Transverse colon (tissue), 4 donors: ENCODE measurements at regions not wholly inside any gene's neighbourhood (a gene's known extent, or its start where the extent isn't known, plus 50 kb on each side); places are given as distances from the start of the nearest gene placed in this dataset.

ENCODE experiments used
- DNase-seq: peaks from one replicate; pipeline ENCODE4 v3.0.0-alpha.2; 2019
- H3K27ac ChIP-seq, 4 donors: fragments of 200-600 bp; sonication (generic); 2 replicates each; pipeline ENCODE4 v1.5.1; 2016 to 2018; ENCODE audit warnings: inconsistent platforms in 4 of 4
- H3K27me3 ChIP-seq: fragments of 200-600 bp; sonication (generic); 2 replicates; pipeline ENCODE4 v1.5.1; 2017; ENCODE audit warnings: inconsistent platforms
- H3K36me3 ChIP-seq, 4 donors: fragments of 200-600 bp; sonication (generic); 2 replicates each; pipeline ENCODE4 v1.5.1; 2017 to 2019; ENCODE audit warnings: inconsistent platforms in 4 of 4
- H3K4me1 ChIP-seq, 4 donors: fragments of 200-600 bp; sonication (generic); 2 replicates each; pipeline ENCODE4 v1.5.1; 2017 to 2020; ENCODE audit warnings: inconsistent platforms in 4 of 4
- H3K4me3 ChIP-seq, 4 donors: fragments of 200-600 bp; sonication (generic); 1 replicate in 1 of 4; 2 replicates in 3 of 4; pipeline versions ENCODE4 v1.5.1 to v1.6.1; 2017 to 2019; ENCODE audit warnings: inconsistent platforms in 4 of 4
- H3K9me3 ChIP-seq, 2 donors: fragments of 200-600 bp; sonication (generic); 2 replicates each; pipeline ENCODE4 v1.5.1; 2017 to 2019; ENCODE audit warnings: inconsistent platforms in 2 of 2
- CTCF ChIP-seq, 5 experiments: fragments of 200-600 bp in 3 of 5; fragments of 450-650 bp in 2 of 5; sonication (generic) in 3 of 5; IDR thresholded peaks; 1 replicate in 2 of 5; 2 replicates in 3 of 5; pipeline ENCODE4 v1.5.1; 2016 to 2017; ENCODE audit warnings: antibody characterized with exemption in 5 of 5, inconsistent platforms in 3 of 5, mild to moderate bottlenecking in 2 of 5, moderate library complexity in 1 of 5
- EP300 ChIP-seq: sonication (generic); formaldehyde crosslinking; IDR thresholded peaks from one replicate; pipeline ENCODE4 v1.6.1; 2017; ENCODE audit warnings: antibody characterized with exemption, low read depth
- POLR2A ChIP-seq: fragments of 450-650 bp; IDR thresholded peaks from one replicate; pipeline ENCODE4 v1.6.1; 2016; ENCODE audit warnings: antibody characterized with exemption, mild to moderate bottlenecking, moderate library complexity
- POLR2AphosphoS5 ChIP-seq, 3 donors: sonication (generic); formaldehyde crosslinking; IDR thresholded peaks; one replicate each; pipeline ENCODE4 v1.6.1; 2016; ENCODE audit warnings: antibody characterized with exemption in 3 of 3
- WGBS, 2 donors: methylation state at CpG; one replicate each; pipeline ENCODE4 v1.1.5; 2018; ENCODE audit warnings: low coverage in 1 of 2; 5-methylcytosine and 5-hydroxymethylcytosine counted together
- in situ Hi-C, 4 donors: fragments of 200-750 bp; cut with MboI; loops; one replicate each; pipeline versions ENCODE4 v1.15.0 to v1.15.1; 2017; ENCODE audit warnings: low sequenced_read_pairs in 3 of 4, low pct_ligation_motif_present in 1 of 4, low pct_unique_long_range_greater_than_20kb in 1 of 4
- intact Hi-C: fragments of 100-400 bp; cut with DNase I; formaldehyde crosslinking; loops from one replicate; pipeline ENCODE4 v1.15.1; 2023; ENCODE audit warnings: low total_unique reads

- no peak overlapping the region for H3K4me3 ChIP-seq
- intact Hi-C loops (no loop called here), in situ Hi-C loops (no loop called here)
- DNase-seq: no peak
- H3K9me3 ChIP-seq: no peaks in the 10 kb centered on the region
- H3K27ac ChIP-seq: no peak overlapping the region
- TF ChIP-seq CTCF (IDR thresholded peaks at IDR 0.05): no peak
- no peak for TF ChIP-seq POLR2AphosphoS5 (IDR thresholded peaks at IDR 0.05)
- no peak for TF ChIP-seq POLR2A
- TF ChIP-seq EP300: no peak
- no peaks in the 10 kb centered on the region for H3K36me3 ChIP-seq
- H3K27me3 ChIP-seq: no peaks in the 10 kb centered on the region
- 59 to 79% methylated on average over 2 to 12 of the region's 12 CpGs for WGBS, 2 donors
- H3K4me1 ChIP-seq: no peaks in the 10 kb centered on the region
Observed at GRCh38 chr16:86635926-86636325, 57.6 kb downstream of the FOXL1 start.

GRCh38 chr16:86637744-86638143, 59.4 kb downstream of the FOXL1 start:
- Histone ChIP-seq H3K4me1 (no peaks in the 10 kb centered on the region), H3K27me3 (no peaks in the 10 kb centered on the region), H3K4me3 (no peak overlapping the region), H3K9me3 (no peaks in the 10 kb centered on the region), H3K27ac (no peak overlapping the region), H3K36me3 (no peaks in the 10 kb centered on the region)
- no peak for TF ChIP-seq CTCF (IDR thresholded peaks at IDR 0.05)
- TF ChIP-seq POLR2AphosphoS5 (IDR thresholded peaks at IDR 0.05): no peak
- no peak for TF ChIP-seq EP300
- TF ChIP-seq POLR2A: no peak
- intact Hi-C loops (no loop called here), in situ Hi-C loops (no loop called here)
- 65% methylated on average over 2 of the region's 2 CpGs; no CpG with 5 or more reads in 1 of the 2 donors for WGBS, 2 donors
- no peak for DNase-seq

- in situ Hi-C loops: no loop called here
- TF ChIP-seq POLR2A (no peak), POLR2AphosphoS5 (IDR thresholded peaks at IDR 0.05) (no peak), EP300 (no peak), CTCF (IDR thresholded peaks at IDR 0.05) (no peak)
Observed at GRCh38 chr16:86638642-86639041, 60.3 kb downstream of the FOXL1 start.

GRCh38 chr16:86639354-86639753, 61.0 kb downstream of the FOXL1 start:
- WGBS, 2 donors: 85 to 88% methylated on average over 5 to 12 of the region's 12 CpGs
- Histone ChIP-seq H3K27ac (no peak overlapping the region), H3K4me1 (no peaks in the 10 kb centered on the region), H3K36me3 (no peaks in the 10 kb centered on the region), H3K9me3 (no peaks in the 10 kb centered on the region), H3K4me3 (no peak overlapping the region), H3K27me3 (no peaks in the 10 kb centered on the region)
- in situ Hi-C loops: no loop called here
- no peak for DNase-seq
- intact Hi-C loops: no loop called here
- TF ChIP-seq POLR2A: no peak

More at GRCh38 chr16:86638642-86639041, 60.3 kb downstream of the FOXL1 start:
- Histone ChIP-seq H3K4me1 (no peaks in the 10 kb centered on the region), H3K36me3 (no peaks in the 10 kb centered on the region), H3K27me3 (no peaks in the 10 kb centered on the region), H3K4me3 (no peak overlapping the region), H3K27ac (no peak overlapping the region), H3K9me3 (no peaks in the 10 kb centered on the region)
- 74 to 83% methylated on average over 3 to 10 of the region's 10 CpGs for WGBS, 2 donors
- intact Hi-C loops: no loop called here
- no peak for DNase-seq

- Histone ChIP-seq H3K27me3 (no peaks in the 10 kb centered on the region), H3K4me1 (no peaks in the 10 kb centered on the region), H3K36me3 (no peaks in the 10 kb centered on the region), H3K9me3 (no peaks in the 10 kb centered on the region), H3K4me3 (no peak overlapping the region), H3K27ac (no peak overlapping the region)
- in situ Hi-C loops: no loop called here
- DNase-seq: no peak
- WGBS, 2 donors: 65 to 85% methylated on average over 3 to 13 of the region's 13 CpGs
- intact Hi-C loops: no loop called here
- TF ChIP-seq POLR2AphosphoS5 (IDR thresholded peaks at IDR 0.05) (no peak), CTCF (IDR thresholded peaks at IDR 0.05) (no peak), EP300 (no peak), POLR2A (no peak)
Observed at GRCh38 chr16:86640265-86640843, 62.0 kb downstream of the FOXL1 start.
